GM04504 (cell line): ENCODE measurements at regions not wholly inside any gene's neighbourhood (a gene's known extent, or its start where the extent isn't known, plus 50 kb on each side); places are given as distances from the start of the nearest gene placed in this dataset.
"Not testable (repeated sequence)": the region's sequence is repeated elsewhere in the genome, so short reads cannot be mapped to it uniquely, and the experiment has no call there.

Experiments
- DNase-seq: peaks from one replicate; pipeline ENCODE4 v3.0.0-alpha.2; 2012; ENCODE audit warnings: low read depth

GRCh38 chrX:8105531-8105930, 65.5 kb downstream of the VCX2 start:
- DNase-seq, result no peak

- DNase-seq, result no peak
Measured at GRCh38 chrX:8103655-8104054, 67.4 kb downstream of the VCX2 start.

- no peak for DNase-seq
Measured at GRCh38 chrX:8091510-8091909, 79.6 kb downstream of the VCX2 start.

GRCh38 chrX:8090906-8091305, 80.2 kb downstream of the VCX2 start:
- no peak for DNase-seq

- no peak for DNase-seq
Measured at GRCh38 chrX:8090482-8090881, 80.6 kb downstream of the VCX2 start.

GRCh38 chrX:8089141-8089540, 81.9 kb downstream of the VCX2 start:
- DNase-seq, result no peak

GRCh38 chrX:8084006-8084405, 87.1 kb downstream of the VCX2 start:
- DNase-seq, result no peak

GRCh38 chrX:8083286-8083685, 87.8 kb downstream of the VCX2 start:
- no peak for DNase-seq

GRCh38 chrX:8075636-8076035, 95.4 kb downstream of the VCX2 start:
- DNase-seq, result no peak

GRCh38 chrX:8067754-8068462, 103.2 kb downstream of the VCX2 start:
- DNase-seq, result no peak

- DNase-seq, result no peak
Measured at GRCh38 chrX:8052909-8053308, 118.2 kb downstream of the VCX2 start.

- no peak for DNase-seq
Measured at GRCh38 chrX:8049827-8050226, 121.2 kb downstream of the VCX2 start.

- DNase-seq, result no peak
Measured at GRCh38 chrX:8048466-8048865, 121.3 kb upstream of the PNPLA4 start.

- no peak for DNase-seq
Measured at GRCh38 chrX:8044947-8045346, 117.7 kb upstream of the PNPLA4 start.

GRCh38 chrX:8043546-8043945, 116.3 kb upstream of the PNPLA4 start:
- no peak for DNase-seq

- no peak for DNase-seq
Measured at GRCh38 chrX:8043121-8043520, 115.9 kb upstream of the PNPLA4 start.

- DNase-seq, result no peak
Measured at GRCh38 chrX:8042304-8042703, 115.1 kb upstream of the PNPLA4 start.

- not testable (repeated sequence) for DNase-seq
Measured at GRCh38 chrX:8039711-8040110, 112.5 kb upstream of the PNPLA4 start.

- DNase-seq, result no peak
Measured at GRCh38 chrX:8037593-8038348, 110.6 kb upstream of the PNPLA4 start.

GRCh38 chrX:8036914-8037313, 109.7 kb upstream of the PNPLA4 start:
- DNase-seq, result no peak

GRCh38 chrX:8034058-8034457, 106.8 kb upstream of the PNPLA4 start:
- no peak for DNase-seq

- no peak for DNase-seq
Measured at GRCh38 chrX:8033175-8033574, 106.0 kb upstream of the PNPLA4 start.

GRCh38 chrX:8030361-8030760, 103.1 kb upstream of the PNPLA4 start:
- no peak for DNase-seq

GRCh38 chrX:8027827-8028226, 100.6 kb upstream of the PNPLA4 start:
- no peak for DNase-seq
